Astrocyte of the spinal cord (primary cell): ENCODE measurements at regions not wholly inside any gene's neighbourhood (a gene's known extent, or its start where the extent isn't known, plus 50 kb on each side); places are given as distances from the start of the nearest gene placed in this dataset.

Experiments used
- DNase-seq: peaks from one replicate; pipeline ENCODE4 v3.0.0; 2011; ENCODE audit warnings: low read depth, low spot score
- H3K4me3 ChIP-seq: 2 replicates; pipeline ENCODE4 v1.5.1; 2011; ENCODE audit warnings: low read depth, mild to moderate bottlenecking, low read length, moderate library complexity
- CTCF ChIP-seq: IDR thresholded peaks from 2 replicates; pipeline ENCODE4 v1.5.1; 2012; ENCODE audit warnings: low read depth, mild to moderate bottlenecking, low read length, inconsistent platforms
- in situ Hi-C: cut with HindIII; loops from 2 replicates; pipeline ENCODE4 v1.10.0; 2017; ENCODE audit warnings: low sequenced_read_pairs

GRCh38 chr17:52776234-52776633 lies 617.7 kb upstream of the CA10 start:
- no peak overlapping the region for H3K4me3 ChIP-seq
- DNase-seq = no peak
- in situ Hi-C loops = no loop called here
- no peak for TF ChIP-seq CTCF

GRCh38 chr17:52762794-52763167 lies 604.3 kb upstream of the CA10 start:
- in situ Hi-C loops = no loop called here
- DNase-seq = no peak
- no peak overlapping the region for H3K4me3 ChIP-seq

DNA sequence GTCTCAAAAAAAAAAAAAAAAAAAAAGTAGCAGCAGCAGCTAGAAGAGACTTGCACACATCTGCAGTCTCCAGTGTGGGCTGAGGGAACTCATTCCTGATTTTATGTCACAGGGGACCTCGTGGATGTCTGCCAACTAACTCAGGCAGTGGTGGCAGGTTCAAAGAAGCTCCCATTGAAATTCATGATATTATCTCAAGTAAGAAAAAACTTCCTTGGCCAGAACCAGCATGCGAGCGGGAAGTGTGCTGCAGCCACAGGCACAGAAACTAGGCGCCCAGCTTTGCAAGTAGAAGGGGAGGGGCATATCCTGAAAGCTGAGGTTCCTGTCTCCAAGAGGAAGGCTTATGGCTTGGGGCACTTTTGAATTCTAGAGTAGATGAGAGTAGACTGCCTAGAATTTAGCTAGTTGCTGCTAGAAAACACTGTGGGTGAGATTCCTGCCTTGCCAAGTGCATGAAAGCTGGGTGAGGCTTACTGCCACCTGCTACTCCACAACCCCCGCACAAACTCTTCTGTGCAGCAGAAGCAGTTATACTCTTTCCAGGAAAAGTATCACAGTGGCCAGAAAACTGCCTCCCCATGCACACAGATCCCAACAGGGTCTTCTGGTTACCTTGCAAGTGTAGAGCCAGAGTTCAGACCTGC lies 603.8 kb upstream of the CA10 start:
- no peak for DNase-seq
- H3K4me3 ChIP-seq = no peak overlapping the region
- in situ Hi-C loops = no loop called here
- no peak for TF ChIP-seq CTCF

More at GRCh38 chr17:52762794-52763167, 604.3 kb upstream of the CA10 start:
- TF ChIP-seq CTCF = no peak

- no peak for TF ChIP-seq CTCF
- in situ Hi-C loops = no loop called here
- H3K4me3 ChIP-seq = no peak overlapping the region
- DNase-seq = no peak
Observed at GRCh38 chr17:52759864-52760263, 601.4 kb upstream of the CA10 start.

- TF ChIP-seq CTCF = no peak
- H3K4me3 ChIP-seq = no peak overlapping the region
- no peak for DNase-seq
- in situ Hi-C loops = no loop called here
Observed at GRCh38 chr17:52758481-52758880, 600.0 kb upstream of the CA10 start.

GRCh38 chr17:52756746-52757145 lies 598.2 kb upstream of the CA10 start:
- DNase-seq = no peak
- in situ Hi-C loops = no loop called here
- H3K4me3 ChIP-seq = no peak overlapping the region
- no peak for TF ChIP-seq CTCF

GRCh38 chr17:52754838-52755237 lies 596.3 kb upstream of the CA10 start:
- no peak for TF ChIP-seq CTCF
- DNase-seq = no peak
- in situ Hi-C loops = no loop called here

More at GRCh38 chr17:52754838-52755237, 596.3 kb upstream of the CA10 start:
- H3K4me3 ChIP-seq = no peak overlapping the region
